ENCODE measurements at regions not wholly inside any gene's neighbourhood (a gene's known extent, or its start where the extent isn't known, plus 50 kb on each side); places are given as distances from the start of the nearest gene placed in this dataset.
"Not testable (repeated sequence)": the region's sequence is repeated elsewhere in the genome, so short reads cannot be mapped to it uniquely, and the experiment has no call there.

DNA sequence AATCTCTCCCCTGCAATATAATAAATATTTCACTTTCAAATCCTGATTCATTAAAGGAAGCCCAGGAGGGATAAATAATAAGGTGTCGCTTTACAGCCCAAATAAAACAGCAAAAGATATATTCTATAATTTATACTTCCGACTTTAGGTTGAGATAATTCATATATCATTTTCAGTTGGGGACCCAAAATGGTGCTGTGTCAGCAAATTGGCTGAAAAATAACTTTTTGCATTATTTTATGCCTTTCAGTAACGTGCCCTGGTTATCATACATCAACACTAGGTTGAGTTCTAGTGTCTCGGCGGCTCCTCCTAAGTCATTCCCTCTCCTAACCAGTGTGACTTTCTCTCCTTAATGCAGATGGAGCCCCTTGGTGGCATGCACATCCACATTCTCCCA, 278.2 kb downstream of the NXPE2 start:
- no peaks in the 10 kb centered on the region for H3K27me3 ChIP-seq (ENCODE audit: low read length)
- no peaks in the 10 kb centered on the region for H3K9me2 ChIP-seq (replicated peaks; ENCODE audit: insufficient read depth, low read length)
- H3F3A ChIP-seq (ENCODE audit: insufficient read depth) = no peaks in the 10 kb centered on the region
- H3K4me2 ChIP-seq (ENCODE audit: low read depth, low read length, poor library complexity, severe bottlenecking) = no peak overlapping the region
- H3K9me3 ChIP-seq (ENCODE audit: insufficient read depth, low read length) = no peaks in the 10 kb centered on the region
- no peaks in the 10 kb centered on the region for H3K79me2 ChIP-seq (ENCODE audit: insufficient read depth, low read length)
- TF ChIP-seq, protein P1, sequence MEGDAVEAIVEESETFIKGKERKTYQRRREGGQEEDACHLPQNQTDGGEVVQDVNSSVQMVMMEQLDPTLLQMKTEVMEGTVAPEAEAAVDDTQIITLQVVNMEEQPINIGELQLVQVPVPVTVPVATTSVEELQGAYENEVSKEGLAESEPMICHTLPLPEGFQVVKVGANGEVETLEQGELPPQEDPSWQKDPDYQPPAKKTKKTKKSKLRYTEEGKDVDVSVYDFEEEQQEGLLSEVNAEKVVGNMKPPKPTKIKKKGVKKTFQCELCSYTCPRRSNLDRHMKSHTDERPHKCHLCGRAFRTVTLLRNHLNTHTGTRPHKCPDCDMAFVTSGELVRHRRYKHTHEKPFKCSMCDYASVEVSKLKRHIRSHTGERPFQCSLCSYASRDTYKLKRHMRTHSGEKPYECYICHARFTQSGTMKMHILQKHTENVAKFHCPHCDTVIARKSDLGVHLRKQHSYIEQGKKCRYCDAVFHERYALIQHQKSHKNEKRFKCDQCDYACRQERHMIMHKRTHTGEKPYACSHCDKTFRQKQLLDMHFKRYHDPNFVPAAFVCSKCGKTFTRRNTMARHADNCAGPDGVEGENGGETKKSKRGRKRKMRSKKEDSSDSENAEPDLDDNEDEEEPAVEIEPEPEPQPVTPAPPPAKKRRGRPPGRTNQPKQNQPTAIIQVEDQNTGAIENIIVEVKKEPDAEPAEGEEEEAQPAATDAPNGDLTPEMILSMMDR (IDR thresholded peaks at IDR 0.05; ENCODE audit: insufficient read depth, low read length, poor library complexity, severe bottlenecking) = no peak
- no peak for TF ChIP-seq EZH2phosphoT487 (conservative IDR thresholded peaks at IDR 0.05; ENCODE audit: low read length)
- no peak overlapping the region for H2AFZ ChIP-seq (ENCODE audit: low read depth, low read length, severe bottlenecking)
- H3K4me3 ChIP-seq (ENCODE audit: insufficient read depth, low read length, poor library complexity, severe bottlenecking) = no peak overlapping the region
- no peak overlapping the region for H3K27ac ChIP-seq (ENCODE audit: low read depth, low read length)
- H3K9ac ChIP-seq (ENCODE audit: low read length) = no peak overlapping the region
- no peaks in the 10 kb centered on the region for H4K20me1 ChIP-seq (ENCODE audit: low read depth, low read length)
- no peaks in the 10 kb centered on the region for H3K36me3 ChIP-seq (ENCODE audit: low read length)

DNA sequence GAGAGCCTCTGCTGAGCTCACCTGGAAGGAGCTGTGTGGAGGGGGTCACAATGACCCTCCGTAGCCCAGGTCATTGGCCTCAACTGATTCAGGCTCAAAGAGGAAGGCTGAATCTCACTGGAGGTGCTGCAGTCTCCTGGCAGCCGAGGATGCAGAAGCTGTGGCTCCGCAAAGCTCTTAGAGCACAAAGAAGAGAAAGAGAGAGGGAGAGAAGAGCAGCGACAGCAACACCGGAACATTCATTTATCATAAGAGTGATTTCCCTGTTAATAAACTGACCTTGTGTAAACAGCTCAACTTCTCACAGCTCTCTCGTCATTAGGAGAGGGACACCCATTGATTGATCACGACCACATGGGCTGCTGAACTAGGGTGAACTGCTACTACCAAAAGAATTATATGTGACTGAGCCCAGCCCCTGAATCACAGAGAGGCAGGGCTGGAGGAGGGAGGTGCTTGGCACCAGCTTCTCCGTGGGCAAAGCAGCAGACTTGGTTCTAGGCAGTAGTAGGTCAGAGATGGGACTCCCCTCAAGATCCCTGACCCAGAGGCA, 281.7 kb downstream of the NXPE2 start:
- no peaks in the 10 kb centered on the region for H4K20me1 ChIP-seq (ENCODE audit: low read depth, low read length)
- no peak overlapping the region for H2AFZ ChIP-seq (ENCODE audit: low read depth, low read length, severe bottlenecking)
- H3K36me3 ChIP-seq (ENCODE audit: low read length) = no peaks in the 10 kb centered on the region
- H3K9me3 ChIP-seq (ENCODE audit: insufficient read depth, low read length) = no peaks in the 10 kb centered on the region
- no peak overlapping the region for H3K4me3 ChIP-seq (ENCODE audit: insufficient read depth, low read length, poor library complexity, severe bottlenecking)
- no peak overlapping the region for H3K9ac ChIP-seq (ENCODE audit: low read length)
- no peak for TF ChIP-seq EZH2phosphoT487 (conservative IDR thresholded peaks at IDR 0.05; ENCODE audit: low read length)
- TF ChIP-seq, protein P1 (IDR thresholded peaks at IDR 0.05; ENCODE audit: insufficient read depth, low read length, poor library complexity, severe bottlenecking) = no peak
- no peaks in the 10 kb centered on the region for H3K9me2 ChIP-seq (replicated peaks; ENCODE audit: insufficient read depth, low read length)
- no peaks in the 10 kb centered on the region for H3K27me3 ChIP-seq (ENCODE audit: low read length)
- H3K79me2 ChIP-seq (ENCODE audit: insufficient read depth, low read length) = no peaks in the 10 kb centered on the region
- no peak overlapping the region for H3K27ac ChIP-seq (ENCODE audit: low read depth, low read length)
- H3K4me2 ChIP-seq (ENCODE audit: low read depth, low read length, poor library complexity, severe bottlenecking) = no peak overlapping the region
- H3F3A ChIP-seq (ENCODE audit: insufficient read depth) = no peaks in the 10 kb centered on the region

DNA sequence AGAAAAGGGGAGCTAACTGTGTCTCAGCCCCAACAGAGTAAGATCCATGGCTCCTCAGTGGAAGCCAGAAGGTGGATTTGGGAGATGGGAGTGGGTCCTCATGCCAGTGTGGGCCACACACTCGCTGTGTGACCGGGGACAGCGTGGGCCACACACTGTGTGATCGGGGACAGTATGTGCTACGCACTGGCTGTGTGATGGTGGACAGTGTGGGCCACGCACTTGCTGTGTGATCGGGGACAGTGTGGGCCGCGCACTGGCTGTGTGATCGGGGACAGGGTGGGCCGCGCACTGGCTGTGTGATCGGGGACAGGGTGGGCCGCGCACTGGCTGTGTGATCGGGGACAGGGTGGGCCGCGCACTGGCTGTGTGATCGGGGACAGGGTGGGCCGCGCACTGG, 282.5 kb downstream of the NXPE2 start:
- not testable (repeated sequence) for H3K9ac ChIP-seq (ENCODE audit: low read length); H3K27me3 ChIP-seq (ENCODE audit: low read length); H3K4me2 ChIP-seq (ENCODE audit: low read depth, low read length, poor library complexity, severe bottlenecking); H3K36me3 ChIP-seq (ENCODE audit: low read length); H3K9me3 ChIP-seq (ENCODE audit: insufficient read depth, low read length); H3K4me3 ChIP-seq (ENCODE audit: insufficient read depth, low read length, poor library complexity, severe bottlenecking); H2AFZ ChIP-seq (ENCODE audit: low read depth, low read length, severe bottlenecking); H3K27ac ChIP-seq (ENCODE audit: low read depth, low read length); H3K79me2 ChIP-seq (ENCODE audit: insufficient read depth, low read length); H4K20me1 ChIP-seq (ENCODE audit: low read depth, low read length); H3F3A ChIP-seq (ENCODE audit: insufficient read depth); H3K9me2 ChIP-seq (replicated peaks; ENCODE audit: insufficient read depth, low read length)

DNA sequence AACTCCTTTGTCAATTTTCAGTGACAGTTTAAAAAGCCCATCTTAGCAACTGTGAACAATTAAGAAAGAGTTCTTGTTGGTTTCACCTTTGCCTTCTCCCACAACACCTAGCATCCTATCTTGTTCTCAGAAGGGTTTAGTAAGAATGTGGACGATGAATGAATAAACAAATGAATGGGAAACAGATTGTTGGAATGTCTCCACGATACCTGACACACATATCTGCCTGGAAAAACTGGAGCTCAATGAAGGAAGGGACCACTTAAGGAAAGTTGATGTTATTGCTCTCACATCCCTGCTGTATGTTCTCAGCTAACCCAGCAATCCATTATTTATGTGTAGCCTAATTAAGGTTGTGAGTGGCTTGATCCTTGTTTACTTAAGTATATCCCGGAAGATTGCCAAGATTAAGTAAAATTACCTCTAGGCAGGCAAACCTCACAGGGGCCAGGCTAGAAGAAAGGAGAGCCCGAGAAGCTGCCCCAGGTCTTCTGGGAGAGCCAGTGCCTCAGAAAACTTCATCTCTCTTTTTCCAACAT, 286.4 kb downstream of the NXPE2 start:
- no peaks in the 10 kb centered on the region for H3K9me3 ChIP-seq (ENCODE audit: insufficient read depth, low read length)
- no peaks in the 10 kb centered on the region for H4K20me1 ChIP-seq (ENCODE audit: low read depth, low read length)
- H3K27ac ChIP-seq (ENCODE audit: low read depth, low read length) = no peak overlapping the region
- no peaks in the 10 kb centered on the region for H3F3A ChIP-seq (ENCODE audit: insufficient read depth)
- no peak overlapping the region for H3K9ac ChIP-seq (ENCODE audit: low read length)
- H3K27me3 ChIP-seq (ENCODE audit: low read length) = no peaks in the 10 kb centered on the region
- H3K79me2 ChIP-seq (ENCODE audit: insufficient read depth, low read length) = no peaks in the 10 kb centered on the region
- H2AFZ ChIP-seq (ENCODE audit: low read depth, low read length, severe bottlenecking) = no peak overlapping the region
- H3K36me3 ChIP-seq (ENCODE audit: low read length) = no peaks in the 10 kb centered on the region
- no peak overlapping the region for H3K4me2 ChIP-seq (ENCODE audit: low read depth, low read length, poor library complexity, severe bottlenecking)
- H3K4me3 ChIP-seq (ENCODE audit: insufficient read depth, low read length, poor library complexity, severe bottlenecking) = no peak overlapping the region
- H3K9me2 ChIP-seq (replicated peaks; ENCODE audit: insufficient read depth, low read length) = no peaks in the 10 kb centered on the region
- TF ChIP-seq, protein P1 (IDR thresholded peaks at IDR 0.05; ENCODE audit: insufficient read depth, low read length, poor library complexity, severe bottlenecking) = no peak
- TF ChIP-seq EZH2phosphoT487 (conservative IDR thresholded peaks at IDR 0.05; ENCODE audit: low read length) = no peak

All from SU-DHL-6 (cell line).